ENCODE measurements at regions not wholly inside any gene's neighbourhood (a gene's known extent, or its start where the extent isn't known, plus 50 kb on each side); places are given as distances from the start of the nearest gene placed in this dataset.

GRCh38 chr2:64730551-64731262 is 77.0 kb upstream of the SERTAD2 start:
- TF ChIP-seq CTCF (IDR thresholded peaks at IDR 0.05) (no peak), POLR2A (IDR thresholded peaks at IDR 0.05) (no peak)
